Muscle layer of duodenum (tissue), 2 donors: ENCODE measurements at regions not wholly inside any gene's neighbourhood (a gene's known extent, or its start where the extent isn't known, plus 50 kb on each side); places are given as distances from the start of the nearest gene placed in this dataset.
"Not testable (repeated sequence)": the region's sequence is repeated elsewhere in the genome, so short reads cannot be mapped to it uniquely, and the experiment has no call there.

Experiments used
- H3K27ac ChIP-seq: one replicate; pipeline ENCODE4 v1.7.0; 2013; ENCODE audit warnings: mild to moderate bottlenecking, low read length
- H3K27me3 ChIP-seq: one replicate; pipeline ENCODE4 v1.7.0; 2013; ENCODE audit warnings: low read depth, mild to moderate bottlenecking, control low read depth, low read length
- H3K36me3 ChIP-seq, 2 donors: one replicate each; pipeline ENCODE4 v1.7.0; 2013; ENCODE audit warnings: low read length in 2 of 2, control low read depth in 1 of 2, mild to moderate bottlenecking in 1 of 2; ENCODE audit not compliant: insufficient read depth in 2 of 2, control insufficient read depth in 1 of 2
- H3K4me1 ChIP-seq, 2 donors: one replicate each; pipeline ENCODE4 v1.7.0; 2013; ENCODE audit warnings: low read length in 2 of 2, mild to moderate bottlenecking in 2 of 2, control low read depth in 1 of 2, moderate library complexity in 1 of 2; ENCODE audit not compliant: insufficient read depth in 2 of 2, control insufficient read depth in 1 of 2
- H3K4me3 ChIP-seq, 2 donors: one replicate each; pipeline ENCODE4 v1.7.0; 2013; ENCODE audit warnings: low read length in 2 of 2, low read depth in 1 of 2, mild to moderate bottlenecking in 1 of 2
- H3K9me3 ChIP-seq, 2 donors: one replicate each; pipeline ENCODE4 v1.7.0; 2013; ENCODE audit warnings: low read length in 2 of 2, control low read depth in 1 of 2, mild to moderate bottlenecking in 1 of 2; ENCODE audit not compliant: control insufficient read depth in 1 of 2
- donor health status: healthy.

DNA sequence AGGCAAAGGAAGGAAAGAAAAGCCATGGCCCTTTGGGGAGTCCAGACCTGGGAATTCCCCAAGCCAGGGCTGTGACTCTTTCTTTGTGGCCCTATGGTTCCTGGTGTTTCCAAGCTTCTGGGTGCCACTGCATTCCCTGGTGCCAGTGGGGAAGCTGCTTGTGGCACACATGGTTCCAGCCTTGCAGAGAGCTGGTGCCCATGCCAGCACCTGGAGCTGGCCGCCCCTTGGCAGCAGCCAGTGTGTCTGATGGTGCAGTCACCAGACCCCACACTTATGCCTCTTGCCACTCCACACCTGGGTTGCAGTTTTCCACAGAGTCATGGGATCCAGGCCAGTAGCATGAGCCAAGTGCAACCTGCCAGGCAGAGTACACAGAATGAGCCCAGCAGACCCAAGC, 1495.3 kb upstream of the NUDT12 start:
- H3K27me3 ChIP-seq, result no peaks in the 10 kb centered on the region
- no peak overlapping the region for H3K4me3 ChIP-seq
- H3K36me3 ChIP-seq, result no peaks in the 10 kb centered on the region
- no peak overlapping the region for H3K27ac ChIP-seq
- peaks cover 0 to 14% of the 10 kb centered on the region in 2 donors for H3K9me3 ChIP-seq
- no peaks in the 10 kb centered on the region for H3K4me1 ChIP-seq

DNA sequence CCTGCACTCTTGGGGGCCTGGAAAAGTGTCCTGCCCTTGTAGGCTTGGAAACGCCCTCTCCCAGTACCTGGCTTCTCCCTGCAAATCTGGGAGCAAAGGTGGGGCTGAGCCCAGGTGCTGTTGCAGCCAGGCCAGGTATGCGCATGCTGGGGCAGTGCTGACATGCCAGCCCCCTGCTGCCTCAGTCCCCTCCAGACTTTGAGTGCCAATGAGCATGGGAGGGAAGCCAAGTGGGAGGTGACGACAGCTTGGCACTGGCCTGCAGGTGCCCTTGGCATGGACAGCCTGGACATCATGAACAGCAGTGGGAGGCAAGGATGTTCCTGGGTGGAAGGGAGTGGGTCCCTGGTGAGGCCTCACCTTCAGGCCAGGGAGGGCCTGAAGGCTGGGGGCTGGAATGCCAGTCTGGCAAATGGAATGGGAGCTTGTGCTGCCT, 1494.4 kb upstream of the NUDT12 start:
- no peaks in the 10 kb centered on the region for H3K4me1 ChIP-seq
- H3K4me3 ChIP-seq, result no peak overlapping the region

GRCh38 chr5:105054406-105054805, 1491.8 kb upstream of the NUDT12 start:
- Histone ChIP-seq H3K36me3 (no peaks in the 10 kb centered on the region), H3K9me3 (peaks cover 0 to 14% of the 10 kb centered on the region in 2 donors), H3K27ac (no peak overlapping the region), H3K4me3 (no peak overlapping the region), H3K4me1 (no peaks in the 10 kb centered on the region), H3K27me3 (no peaks in the 10 kb centered on the region)

More for the DNA sequence above, 1494.4 kb upstream of the NUDT12 start:
- H3K27me3 ChIP-seq, result no peaks in the 10 kb centered on the region
- H3K36me3 ChIP-seq, result no peaks in the 10 kb centered on the region
- H3K27ac ChIP-seq, result no peak overlapping the region
- H3K9me3 ChIP-seq, result peaks cover 0 to 14% of the 10 kb centered on the region in 2 donors

DNA sequence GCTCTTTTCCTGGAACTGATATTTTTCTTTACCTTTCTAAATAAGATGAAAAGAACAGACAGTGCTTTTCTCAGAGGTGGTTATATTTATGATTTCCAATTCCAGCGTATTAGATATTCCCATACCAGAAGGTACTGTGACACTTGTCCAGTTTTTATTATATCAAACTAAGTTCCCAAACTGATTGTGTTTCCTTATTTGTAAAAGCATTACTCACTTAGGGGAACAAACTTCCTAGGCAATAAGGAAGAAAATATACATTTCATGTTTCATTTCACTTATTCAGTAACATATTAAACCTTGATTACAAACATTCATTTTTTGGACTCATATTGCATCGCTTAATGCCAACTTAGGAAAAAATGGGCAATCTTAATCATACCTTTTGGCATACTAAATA, 1480.0 kb upstream of the NUDT12 start:
- Histone ChIP-seq H3K4me3 (no peak overlapping the region), H3K36me3 (no peaks in the 10 kb centered on the region), H3K27me3 (no peaks in the 10 kb centered on the region), H3K9me3 (peaks cover 0 to 2% of the 10 kb centered on the region in 2 donors), H3K4me1 (no peaks in the 10 kb centered on the region), H3K27ac (no peak overlapping the region)

DNA sequence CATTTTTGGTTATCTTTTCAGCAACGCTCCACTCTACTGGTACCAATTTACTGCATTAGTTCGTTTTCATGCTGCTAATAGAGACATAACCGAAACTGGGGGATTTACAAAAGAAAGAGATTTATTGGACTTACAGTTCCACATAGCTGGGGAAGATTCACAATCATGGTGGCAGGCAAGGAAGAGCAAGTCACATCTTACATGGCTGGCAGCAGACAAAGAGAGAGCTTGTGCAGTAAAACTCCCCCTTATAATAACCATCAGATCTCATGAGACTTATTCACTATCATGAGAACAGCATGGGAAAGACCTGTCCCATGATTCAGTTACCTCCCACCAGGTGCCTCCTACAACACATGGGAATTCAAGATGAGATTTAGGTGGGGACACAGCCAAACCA, 1474.2 kb upstream of the NUDT12 start:
- H3K27ac ChIP-seq, H3K36me3 ChIP-seq, H3K9me3 ChIP-seq, H3K27me3 ChIP-seq, H3K4me1 ChIP-seq, H3K4me3 ChIP-seq: not testable (repeated sequence)

DNA sequence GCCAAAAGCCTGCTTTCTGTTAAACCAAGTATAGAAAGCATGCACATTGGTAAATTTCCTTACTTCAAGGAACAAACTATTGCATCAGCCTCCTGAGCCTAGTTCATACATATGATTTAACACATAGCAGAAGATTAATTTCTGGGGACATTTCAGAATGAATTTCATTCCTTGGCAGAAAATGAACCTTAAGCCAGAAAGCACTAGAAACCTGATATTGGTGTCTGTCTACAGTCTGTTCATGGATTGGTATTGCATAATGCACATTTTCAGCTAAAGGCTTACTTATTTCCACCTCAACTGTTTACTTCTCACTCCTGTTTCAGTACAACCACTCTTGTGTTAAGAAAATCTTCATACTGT, 1471.8 kb upstream of the NUDT12 start:
- no peaks in the 10 kb centered on the region for H3K27me3 ChIP-seq
- H3K27ac ChIP-seq, result no peak overlapping the region
- H3K36me3 ChIP-seq, result no peaks in the 10 kb centered on the region
- no peaks in the 10 kb centered on the region for H3K9me3 ChIP-seq
- H3K4me1 ChIP-seq, result no peaks in the 10 kb centered on the region
- no peak overlapping the region for H3K4me3 ChIP-seq

DNA sequence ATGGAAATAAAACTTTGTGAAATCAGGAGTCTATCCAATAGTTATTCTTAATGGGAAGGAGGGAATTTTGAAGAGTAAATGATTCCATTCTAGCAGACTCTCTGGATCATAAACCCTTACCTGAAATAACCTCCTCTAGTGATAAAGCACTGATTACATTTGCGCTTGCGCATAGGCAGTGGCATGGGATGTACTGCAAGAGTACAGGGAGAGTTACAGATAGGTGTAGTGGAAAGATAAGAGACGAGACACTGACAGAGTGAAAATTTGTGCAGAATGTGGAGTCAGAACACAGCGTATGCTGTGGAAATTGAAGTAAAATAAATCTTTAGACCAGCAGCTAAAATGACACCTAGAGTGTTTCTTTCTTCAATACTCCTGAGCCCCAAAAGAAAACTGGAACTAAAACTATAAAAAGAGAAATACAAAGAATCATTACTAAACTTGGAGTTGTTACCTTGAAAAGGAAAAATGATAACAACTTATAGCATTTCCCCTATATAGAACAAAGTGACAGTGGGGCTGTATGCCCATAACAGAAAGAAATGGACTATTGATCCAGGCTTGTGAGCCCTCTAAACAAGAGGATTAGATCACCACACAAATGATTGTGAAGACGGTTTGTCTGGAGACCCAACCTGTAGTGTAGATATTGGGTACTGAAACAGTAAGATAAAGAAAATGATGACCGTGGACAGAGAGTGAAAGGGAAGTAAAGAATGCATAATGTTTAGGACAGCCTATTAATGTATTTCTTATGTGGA, 1471.2 kb upstream of the NUDT12 start:
- no peaks in the 10 kb centered on the region for H3K27me3 ChIP-seq
- no peak overlapping the region for H3K4me3 ChIP-seq

DNA sequence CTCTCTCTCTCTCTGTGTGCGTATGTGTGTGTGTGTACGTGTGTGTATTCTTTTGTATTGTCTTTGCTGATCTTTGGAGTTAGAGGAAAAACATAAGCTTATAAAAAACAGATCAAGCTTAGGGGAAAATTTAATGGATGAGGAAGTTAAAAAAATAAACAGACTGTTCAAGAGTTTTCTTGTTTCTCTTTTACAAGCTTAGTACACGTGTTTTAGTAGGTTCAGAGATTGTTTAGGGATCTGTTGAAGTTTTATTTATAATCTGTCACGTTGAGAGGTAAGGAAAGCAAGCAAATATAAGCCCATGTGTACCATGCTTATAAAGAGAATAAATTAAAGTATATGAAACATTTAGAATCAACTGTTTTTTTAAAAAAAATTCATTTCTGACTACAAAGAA, 1470.3 kb upstream of the NUDT12 start:
- no peaks in the 10 kb centered on the region for H3K4me1 ChIP-seq
- H3K27me3 ChIP-seq, result no peaks in the 10 kb centered on the region
- no peaks in the 10 kb centered on the region for H3K36me3 ChIP-seq
- no peaks in the 10 kb centered on the region for H3K9me3 ChIP-seq
- no peak overlapping the region for H3K27ac ChIP-seq
- no peak overlapping the region for H3K4me3 ChIP-seq

More for the DNA sequence above, 1471.2 kb upstream of the NUDT12 start:
- no peaks in the 10 kb centered on the region for H3K4me1 ChIP-seq
- H3K27ac ChIP-seq, result no peak overlapping the region
- H3K36me3 ChIP-seq, result no peaks in the 10 kb centered on the region
- no peaks in the 10 kb centered on the region for H3K9me3 ChIP-seq

GRCh38 chr5:105030153-105030552, 1467.6 kb upstream of the NUDT12 start:
- Histone ChIP-seq H3K9me3 (no peaks in the 10 kb centered on the region), H3K27ac (no peak overlapping the region)

GRCh38 chr5:105015098-105015497, 1452.5 kb upstream of the NUDT12 start:
- Histone ChIP-seq H3K27ac (no peak overlapping the region), H3K27me3 (no peaks in the 10 kb centered on the region), H3K9me3 (no peaks in the 10 kb centered on the region), H3K36me3 (no peaks in the 10 kb centered on the region), H3K4me1 (no peaks in the 10 kb centered on the region), H3K4me3 (no peak overlapping the region)

More at GRCh38 chr5:105030153-105030552, 1467.6 kb upstream of the NUDT12 start:
- Histone ChIP-seq H3K4me3 (no peak overlapping the region), H3K27me3 (no peaks in the 10 kb centered on the region), H3K4me1 (no peaks in the 10 kb centered on the region), H3K36me3 (no peaks in the 10 kb centered on the region)

DNA sequence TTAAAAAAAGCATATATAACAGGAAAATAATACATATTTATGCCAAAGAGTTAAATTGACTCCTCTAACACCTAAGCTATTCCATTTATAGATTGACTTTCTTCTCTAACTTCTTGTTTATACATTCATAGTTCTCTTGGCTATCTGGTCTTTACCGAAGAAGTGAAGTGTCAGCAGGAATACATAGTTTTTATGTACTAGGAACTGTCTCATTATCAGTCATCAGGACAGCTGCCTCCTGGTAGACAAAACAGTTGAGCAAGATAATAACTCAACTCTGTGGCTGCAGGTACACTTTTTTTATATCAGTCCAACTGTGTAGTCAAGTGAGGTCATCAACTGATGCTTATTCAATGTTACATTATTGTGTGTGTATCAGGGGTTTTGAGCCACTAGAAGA, 1436.0 kb upstream of the NUDT12 start:
- H3K27me3 ChIP-seq, result no peaks in the 10 kb centered on the region
- H3K27ac ChIP-seq, result no peak overlapping the region
- no peaks in the 10 kb centered on the region for H3K9me3 ChIP-seq
- H3K4me3 ChIP-seq, result no peak overlapping the region
- no peaks in the 10 kb centered on the region for H3K36me3 ChIP-seq
- no peaks in the 10 kb centered on the region for H3K4me1 ChIP-seq

- Histone ChIP-seq H3K27me3 (no peaks in the 10 kb centered on the region), H3K36me3 (no peaks in the 10 kb centered on the region), H3K4me1 (no peaks in the 10 kb centered on the region), H3K27ac (no peak overlapping the region), H3K9me3 (no peaks in the 10 kb centered on the region), H3K4me3 (no peak overlapping the region)
Measured at GRCh38 chr5:104998169-104998568, 1435.6 kb upstream of the NUDT12 start.
